Activated naive CD4-positive, alpha-beta T cell treated with anti-CD3 and anti-CD28 coated beads, Interleukin-2, amount 10 ng/mL, durations not matched to agents 7 days and 5 days (primary cell): ENCODE measurements at regions not wholly inside any gene's neighbourhood (a gene's known extent, or its start where the extent isn't known, plus 50 kb on each side); places are given as distances from the start of the nearest gene placed in this dataset.
"Not testable (repeated sequence)": the region's sequence is repeated elsewhere in the genome, so short reads cannot be mapped to it uniquely, and the experiment has no call there.

Experiments used
- CTCF ChIA-PET: fragments of 350-600 bp; sonication (Branson Sonifier 250); formaldehyde crosslinking; loops from one replicate; lab custom pipeline; 2021; ENCODE audit warnings: antibody characterized with exemption; lab: Charles Lee
- DNase-seq: peaks from one replicate; pipeline ENCODE4 v3.0.0-alpha.2; 2020
- H3K27ac Mint-ChIP-seq: one replicate; pipeline ENCODE4 v1.8.0; 2021; ENCODE audit warnings: mild to moderate bottlenecking, moderate library complexity, mixed read lengths
- H3K27me3 Mint-ChIP-seq: one replicate; pipeline ENCODE4 v1.8.0; 2021; ENCODE audit warnings: mild to moderate bottlenecking, mixed read lengths
- H3K36me3 Mint-ChIP-seq: one replicate; pipeline ENCODE4 v1.8.0; 2021; ENCODE audit warnings: mixed read lengths
- H3K4me1 Mint-ChIP-seq: one replicate; pipeline ENCODE4 v1.8.0; 2021; ENCODE audit warnings: mixed read lengths
- H3K4me3 Mint-ChIP-seq: one replicate; pipeline ENCODE4 v1.8.0; 2021; ENCODE audit warnings: mild to moderate bottlenecking, moderate library complexity, mixed read lengths
- H3K9me3 Mint-ChIP-seq: one replicate; pipeline ENCODE4 v1.8.0; 2021; ENCODE audit warnings: mixed read lengths

GRCh38 chr4:103499094-103499493, 220.7 kb downstream of the TACR3 start:
- H3K27ac Mint-ChIP-seq, result no peak overlapping the region
- no peak overlapping the region for H3K4me3 Mint-ChIP-seq
- no peaks in the 10 kb centered on the region for H3K4me1 Mint-ChIP-seq
- no peak for DNase-seq
- CTCF ChIA-PET, result no interaction called here
- H3K36me3 Mint-ChIP-seq, result no peaks in the 10 kb centered on the region
- no peaks in the 10 kb centered on the region for H3K9me3 Mint-ChIP-seq
- H3K27me3 Mint-ChIP-seq, result no peaks in the 10 kb centered on the region

GRCh38 chr4:103498161-103499070, 221.4 kb downstream of the TACR3 start:
- no peak for DNase-seq
- no peak overlapping the region for H3K27ac Mint-ChIP-seq
- no peaks in the 10 kb centered on the region for H3K9me3 Mint-ChIP-seq
- H3K27me3 Mint-ChIP-seq, result no peaks in the 10 kb centered on the region
- H3K4me1 Mint-ChIP-seq, result no peaks in the 10 kb centered on the region
- CTCF ChIA-PET, result no interaction called here
- no peaks in the 10 kb centered on the region for H3K36me3 Mint-ChIP-seq
- no peak overlapping the region for H3K4me3 Mint-ChIP-seq

- Mint-ChIP-seq H3K27ac (no peak overlapping the region), H3K27me3 (no peaks in the 10 kb centered on the region), H3K9me3 (no peaks in the 10 kb centered on the region), H3K36me3 (no peaks in the 10 kb centered on the region), H3K4me3 (no peak overlapping the region), H3K4me1 (no peaks in the 10 kb centered on the region)
- DNase-seq, result no peak
- CTCF ChIA-PET, result no interaction called here
These were observed 222.1 kb downstream of the TACR3 start for GRCh38 chr4:103497692-103498091.

- Mint-ChIP-seq H3K27me3 (no peaks in the 10 kb centered on the region), H3K4me1 (no peaks in the 10 kb centered on the region), H3K9me3 (no peaks in the 10 kb centered on the region), H3K27ac (no peak overlapping the region), H3K36me3 (no peaks in the 10 kb centered on the region), H3K4me3 (no peak overlapping the region)
- CTCF ChIA-PET, result no interaction called here
- no peak for DNase-seq
These were observed 223.0 kb downstream of the TACR3 start for GRCh38 chr4:103496800-103497199.

- H3K36me3 Mint-ChIP-seq, result no peaks in the 10 kb centered on the region
These were observed 226.2 kb downstream of the TACR3 start for GRCh38 chr4:103493450-103494159.

GRCh38 chr4:103485296-103485695, 234.5 kb downstream of the TACR3 start:
- CTCF ChIA-PET, H3K4me1 Mint-ChIP-seq, H3K27ac Mint-ChIP-seq, H3K36me3 Mint-ChIP-seq, H3K4me3 Mint-ChIP-seq, DNase-seq, H3K27me3 Mint-ChIP-seq, H3K9me3 Mint-ChIP-seq: not testable (repeated sequence)

More at GRCh38 chr4:103493450-103494159, 226.2 kb downstream of the TACR3 start:
- CTCF ChIA-PET, result no interaction called here
- no peak for DNase-seq
- H3K4me1 Mint-ChIP-seq, result no peaks in the 10 kb centered on the region
- no peak overlapping the region for H3K4me3 Mint-ChIP-seq
- H3K27ac Mint-ChIP-seq, result no peak overlapping the region
- H3K9me3 Mint-ChIP-seq, result no peaks in the 10 kb centered on the region
- H3K27me3 Mint-ChIP-seq, result no peaks in the 10 kb centered on the region

- H3K9me3 Mint-ChIP-seq, result no peaks in the 10 kb centered on the region
- H3K36me3 Mint-ChIP-seq, result no peaks in the 10 kb centered on the region
- no peaks in the 10 kb centered on the region for H3K27me3 Mint-ChIP-seq
- CTCF ChIA-PET, result no interaction called here
- no peak overlapping the region for H3K4me3 Mint-ChIP-seq
- no peaks in the 10 kb centered on the region for H3K4me1 Mint-ChIP-seq
- no peak overlapping the region for H3K27ac Mint-ChIP-seq
- no peak for DNase-seq
These were observed 235.3 kb downstream of the TACR3 start for GRCh38 chr4:103484521-103484920.

- no peaks in the 10 kb centered on the region for H3K9me3 Mint-ChIP-seq
- H3K27me3 Mint-ChIP-seq, result no peaks in the 10 kb centered on the region
- H3K4me1 Mint-ChIP-seq, result no peaks in the 10 kb centered on the region
- DNase-seq, result no peak
- H3K4me3 Mint-ChIP-seq, result no peak overlapping the region
- CTCF ChIA-PET, result no interaction called here
- no peak overlapping the region for H3K27ac Mint-ChIP-seq
- no peaks in the 10 kb centered on the region for H3K36me3 Mint-ChIP-seq
These were observed 236.9 kb downstream of the TACR3 start for GRCh38 chr4:103482893-103483292.

GRCh38 chr4:103482471-103482870, 237.3 kb downstream of the TACR3 start:
- no peaks in the 10 kb centered on the region for H3K4me1 Mint-ChIP-seq
- no peaks in the 10 kb centered on the region for H3K9me3 Mint-ChIP-seq
- CTCF ChIA-PET, result no interaction called here
- H3K4me3 Mint-ChIP-seq, result no peak overlapping the region
- no peaks in the 10 kb centered on the region for H3K36me3 Mint-ChIP-seq
- H3K27ac Mint-ChIP-seq, result no peak overlapping the region
- no peak for DNase-seq
- H3K27me3 Mint-ChIP-seq, result no peaks in the 10 kb centered on the region

GRCh38 chr4:103478734-103479133, 241.1 kb downstream of the TACR3 start:
- CTCF ChIA-PET, result no interaction called here
- DNase-seq, result no peak

GRCh38 chr4:103478210-103478609, 241.6 kb downstream of the TACR3 start:
- H3K36me3 Mint-ChIP-seq, result no peaks in the 10 kb centered on the region
- no peaks in the 10 kb centered on the region for H3K27me3 Mint-ChIP-seq
- H3K9me3 Mint-ChIP-seq, result no peaks in the 10 kb centered on the region

More at GRCh38 chr4:103478734-103479133, 241.1 kb downstream of the TACR3 start:
- no peak overlapping the region for H3K4me3 Mint-ChIP-seq
- H3K36me3 Mint-ChIP-seq, result no peaks in the 10 kb centered on the region
- H3K9me3 Mint-ChIP-seq, result no peaks in the 10 kb centered on the region
- no peaks in the 10 kb centered on the region for H3K27me3 Mint-ChIP-seq
- H3K4me1 Mint-ChIP-seq, result no peaks in the 10 kb centered on the region
- H3K27ac Mint-ChIP-seq, result no peak overlapping the region

GRCh38 chr4:103457566-103457965, 259.4 kb upstream of the CENPE start:
- H3K4me3 Mint-ChIP-seq, result no peak overlapping the region

More at GRCh38 chr4:103478210-103478609, 241.6 kb downstream of the TACR3 start:
- H3K27ac Mint-ChIP-seq, result no peak overlapping the region
- no peak for DNase-seq
- CTCF ChIA-PET, result no interaction called here
- no peak overlapping the region for H3K4me3 Mint-ChIP-seq
- H3K4me1 Mint-ChIP-seq, result no peaks in the 10 kb centered on the region

GRCh38 chr4:103451341-103451740, 253.2 kb upstream of the CENPE start:
- Mint-ChIP-seq H3K4me1 (no peaks in the 10 kb centered on the region), H3K36me3 (no peaks in the 10 kb centered on the region), H3K27me3 (no peaks in the 10 kb centered on the region), H3K4me3 (no peak overlapping the region), H3K9me3 (no peaks in the 10 kb centered on the region), H3K27ac (no peak overlapping the region)
- CTCF ChIA-PET, result no interaction called here
- no peak for DNase-seq

More at GRCh38 chr4:103457566-103457965, 259.4 kb upstream of the CENPE start:
- CTCF ChIA-PET, result no interaction called here
- no peak for DNase-seq
- no peaks in the 10 kb centered on the region for H3K27me3 Mint-ChIP-seq
- no peaks in the 10 kb centered on the region for H3K36me3 Mint-ChIP-seq
- H3K9me3 Mint-ChIP-seq, result peaks cover 3% of the 10 kb centered on the region
- no peak overlapping the region for H3K27ac Mint-ChIP-seq
- no peaks in the 10 kb centered on the region for H3K4me1 Mint-ChIP-seq

- Mint-ChIP-seq H3K4me3 (no peak overlapping the region), H3K4me1 (no peaks in the 10 kb centered on the region), H3K27me3 (no peaks in the 10 kb centered on the region), H3K9me3 (no peaks in the 10 kb centered on the region), H3K36me3 (no peaks in the 10 kb centered on the region), H3K27ac (no peak overlapping the region)
- no peak for DNase-seq
- CTCF ChIA-PET, result no interaction called here
These were observed 252.6 kb upstream of the CENPE start for GRCh38 chr4:103450693-103451092.
